ENCODE measurements at regions not wholly inside any gene's neighbourhood (a gene's known extent, or its start where the extent isn't known, plus 50 kb on each side); places are given as distances from the start of the nearest gene placed in this dataset.

DNA sequence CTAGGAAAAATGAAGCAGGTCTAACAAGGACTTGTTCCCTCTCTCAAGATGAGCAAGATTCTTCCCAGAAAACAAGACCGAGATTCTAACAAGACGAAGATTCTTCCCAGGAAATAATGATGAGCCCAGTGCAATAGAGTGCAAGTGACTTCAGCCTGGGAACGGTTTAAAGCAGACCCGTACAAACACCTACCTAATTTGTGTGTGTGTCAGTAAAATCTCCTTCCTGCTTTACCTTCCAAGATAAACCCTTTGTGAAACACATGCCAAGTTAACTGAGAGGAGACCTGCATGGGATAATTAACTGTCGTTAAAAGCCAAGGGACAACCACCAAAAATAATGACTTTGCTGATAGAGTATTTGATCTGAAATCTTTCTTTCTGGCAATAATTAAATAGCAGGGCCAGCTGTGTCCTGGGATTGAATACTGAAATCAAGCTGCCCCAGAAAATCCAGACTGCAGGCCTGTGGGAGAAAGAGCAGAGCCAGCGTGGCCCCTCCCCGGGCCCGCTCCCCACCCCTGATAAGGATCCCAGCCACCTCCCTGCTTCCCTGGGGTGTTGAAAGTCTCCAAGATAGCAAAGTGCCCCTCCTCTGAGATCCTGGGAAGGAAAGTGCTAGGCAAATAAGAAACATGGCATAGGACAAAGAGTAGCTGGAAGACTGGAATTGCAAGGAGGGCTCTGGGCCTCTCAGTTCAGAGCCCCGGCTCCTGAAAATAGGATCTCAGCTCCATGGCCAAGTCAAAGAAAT is 145.5 kb downstream of the CYP26B1 start:
- no peak for TF ChIP-seq POLR2A (IDR thresholded peaks at IDR 0.05)
- TF ChIP-seq, protein P1, sequence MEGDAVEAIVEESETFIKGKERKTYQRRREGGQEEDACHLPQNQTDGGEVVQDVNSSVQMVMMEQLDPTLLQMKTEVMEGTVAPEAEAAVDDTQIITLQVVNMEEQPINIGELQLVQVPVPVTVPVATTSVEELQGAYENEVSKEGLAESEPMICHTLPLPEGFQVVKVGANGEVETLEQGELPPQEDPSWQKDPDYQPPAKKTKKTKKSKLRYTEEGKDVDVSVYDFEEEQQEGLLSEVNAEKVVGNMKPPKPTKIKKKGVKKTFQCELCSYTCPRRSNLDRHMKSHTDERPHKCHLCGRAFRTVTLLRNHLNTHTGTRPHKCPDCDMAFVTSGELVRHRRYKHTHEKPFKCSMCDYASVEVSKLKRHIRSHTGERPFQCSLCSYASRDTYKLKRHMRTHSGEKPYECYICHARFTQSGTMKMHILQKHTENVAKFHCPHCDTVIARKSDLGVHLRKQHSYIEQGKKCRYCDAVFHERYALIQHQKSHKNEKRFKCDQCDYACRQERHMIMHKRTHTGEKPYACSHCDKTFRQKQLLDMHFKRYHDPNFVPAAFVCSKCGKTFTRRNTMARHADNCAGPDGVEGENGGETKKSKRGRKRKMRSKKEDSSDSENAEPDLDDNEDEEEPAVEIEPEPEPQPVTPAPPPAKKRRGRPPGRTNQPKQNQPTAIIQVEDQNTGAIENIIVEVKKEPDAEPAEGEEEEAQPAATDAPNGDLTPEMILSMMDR (IDR thresholded peaks at IDR 0.05) = no peak
